ENCODE measurements at regions not wholly inside any gene's neighbourhood (a gene's known extent, or its start where the extent isn't known, plus 50 kb on each side); places are given as distances from the start of the nearest gene placed in this dataset.

GRCh38 chr2:67669766-67670165 is 272.6 kb downstream of the ETAA1 start:
- no peak overlapping the region for H3K27ac ChIP-seq
- no peak for TF ChIP-seq CTCF (conservative IDR thresholded peaks at IDR 0.05)

- TF ChIP-seq CTCF (conservative IDR thresholded peaks at IDR 0.05) = no peak
Observed at GRCh38 chr2:67670747-67671183, 273.6 kb downstream of the ETAA1 start.

GRCh38 chr2:67671464-67672450 is 274.6 kb downstream of the ETAA1 start:
- TF ChIP-seq CTCF (conservative IDR thresholded peaks at IDR 0.05) = no peak
- H3K27ac ChIP-seq = no peak overlapping the region

More at GRCh38 chr2:67670747-67671183, 273.6 kb downstream of the ETAA1 start:
- H3K27ac ChIP-seq = no peak overlapping the region

GRCh38 chr2:67674668-67675067 is 277.5 kb downstream of the ETAA1 start:
- TF ChIP-seq CTCF (conservative IDR thresholded peaks at IDR 0.05) = no peak
- no peak overlapping the region for H3K27ac ChIP-seq

- H3K27ac ChIP-seq = no peak overlapping the region
- no peak for TF ChIP-seq CTCF (conservative IDR thresholded peaks at IDR 0.05)
Observed at GRCh38 chr2:67684991-67685390, 287.9 kb downstream of the ETAA1 start.

GRCh38 chr2:67686254-67686653 is 289.1 kb downstream of the ETAA1 start:
- H3K27ac ChIP-seq = no peak overlapping the region
- no peak for TF ChIP-seq CTCF (conservative IDR thresholded peaks at IDR 0.05)

GRCh38 chr2:67689186-67689585 is 292.1 kb downstream of the ETAA1 start:
- TF ChIP-seq CTCF (conservative IDR thresholded peaks at IDR 0.05) = no peak
- no peak overlapping the region for H3K27ac ChIP-seq
